ENCODE measurements at regions not wholly inside any gene's neighbourhood (a gene's known extent, or its start where the extent isn't known, plus 50 kb on each side); places are given as distances from the start of the nearest gene placed in this dataset.

DNA sequence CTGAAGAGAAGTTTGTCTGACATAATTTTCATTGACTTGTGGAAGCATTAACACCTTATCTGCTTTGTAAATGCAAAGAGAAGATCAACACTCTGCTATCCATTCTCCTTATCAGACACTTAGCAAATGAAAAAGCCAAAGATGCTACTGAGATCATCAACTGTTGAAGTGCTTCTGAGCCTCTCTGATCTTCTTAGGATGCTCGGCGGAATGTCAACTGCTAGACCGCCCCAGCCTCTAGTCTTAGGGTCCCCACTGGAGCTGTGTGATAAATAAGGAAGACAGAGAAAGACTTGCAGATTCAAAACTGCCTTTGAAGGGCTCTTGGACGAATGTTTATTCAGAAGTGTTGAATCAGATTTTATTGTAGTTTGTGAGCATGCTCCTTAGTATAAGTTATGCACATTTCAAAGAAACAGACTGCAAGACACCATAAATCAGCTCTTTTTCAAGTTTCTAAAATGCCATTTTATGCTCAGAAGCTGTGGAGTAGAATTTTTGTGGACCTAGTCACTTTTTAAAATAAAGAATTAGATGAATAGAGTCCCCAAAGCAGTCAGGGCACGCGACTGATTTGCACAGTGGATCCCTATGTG is 197.9 kb downstream of the DIRAS2 start:
- TF ChIP-seq, protein P1, sequence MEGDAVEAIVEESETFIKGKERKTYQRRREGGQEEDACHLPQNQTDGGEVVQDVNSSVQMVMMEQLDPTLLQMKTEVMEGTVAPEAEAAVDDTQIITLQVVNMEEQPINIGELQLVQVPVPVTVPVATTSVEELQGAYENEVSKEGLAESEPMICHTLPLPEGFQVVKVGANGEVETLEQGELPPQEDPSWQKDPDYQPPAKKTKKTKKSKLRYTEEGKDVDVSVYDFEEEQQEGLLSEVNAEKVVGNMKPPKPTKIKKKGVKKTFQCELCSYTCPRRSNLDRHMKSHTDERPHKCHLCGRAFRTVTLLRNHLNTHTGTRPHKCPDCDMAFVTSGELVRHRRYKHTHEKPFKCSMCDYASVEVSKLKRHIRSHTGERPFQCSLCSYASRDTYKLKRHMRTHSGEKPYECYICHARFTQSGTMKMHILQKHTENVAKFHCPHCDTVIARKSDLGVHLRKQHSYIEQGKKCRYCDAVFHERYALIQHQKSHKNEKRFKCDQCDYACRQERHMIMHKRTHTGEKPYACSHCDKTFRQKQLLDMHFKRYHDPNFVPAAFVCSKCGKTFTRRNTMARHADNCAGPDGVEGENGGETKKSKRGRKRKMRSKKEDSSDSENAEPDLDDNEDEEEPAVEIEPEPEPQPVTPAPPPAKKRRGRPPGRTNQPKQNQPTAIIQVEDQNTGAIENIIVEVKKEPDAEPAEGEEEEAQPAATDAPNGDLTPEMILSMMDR (IDR thresholded peaks at IDR 0.05; ENCODE audit: low read length) = no peak
- TF ChIP-seq EZH2 (optimal IDR thresholded peaks at IDR 0.05; ENCODE audit: low read depth, low read length) = no peak
- TF ChIP-seq EZH2phosphoT487 (IDR thresholded peaks at IDR 0.05; ENCODE audit: low read length) = no peak
